ENCODE measurements at regions not wholly inside any gene's neighbourhood (a gene's known extent, or its start where the extent isn't known, plus 50 kb on each side); places are given as distances from the start of the nearest gene placed in this dataset.
"Not testable (repeated sequence)": the region's sequence is repeated elsewhere in the genome, so short reads cannot be mapped to it uniquely, and the experiment has no call there.

DNA sequence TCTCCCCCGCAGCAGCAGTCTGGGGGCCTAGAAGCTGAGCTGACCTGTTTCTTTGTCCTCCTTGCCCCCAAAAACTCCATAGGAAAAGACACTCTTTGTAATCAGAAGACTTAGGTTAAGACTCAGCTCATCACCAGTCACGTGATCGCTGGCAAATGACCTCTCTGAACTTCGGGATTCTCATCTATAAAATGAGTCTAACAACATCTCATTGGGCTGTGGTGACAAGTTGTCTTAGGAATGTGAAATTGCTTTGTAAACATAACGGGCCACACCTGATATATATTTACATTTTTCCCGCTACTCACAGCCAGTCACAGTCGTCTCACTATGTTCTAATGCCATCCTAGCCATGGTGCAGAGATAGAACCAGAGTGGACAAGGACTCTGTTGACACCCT, 86.0 kb upstream of the LHX1 start:
- no peak for DNase-seq (ENCODE audit: low spot score in 2 of 2)
- intact Hi-C loops (cut with DNase I; ENCODE audit: low total_unique reads) = no loop called here
- TF ChIP-seq, protein P1, sequence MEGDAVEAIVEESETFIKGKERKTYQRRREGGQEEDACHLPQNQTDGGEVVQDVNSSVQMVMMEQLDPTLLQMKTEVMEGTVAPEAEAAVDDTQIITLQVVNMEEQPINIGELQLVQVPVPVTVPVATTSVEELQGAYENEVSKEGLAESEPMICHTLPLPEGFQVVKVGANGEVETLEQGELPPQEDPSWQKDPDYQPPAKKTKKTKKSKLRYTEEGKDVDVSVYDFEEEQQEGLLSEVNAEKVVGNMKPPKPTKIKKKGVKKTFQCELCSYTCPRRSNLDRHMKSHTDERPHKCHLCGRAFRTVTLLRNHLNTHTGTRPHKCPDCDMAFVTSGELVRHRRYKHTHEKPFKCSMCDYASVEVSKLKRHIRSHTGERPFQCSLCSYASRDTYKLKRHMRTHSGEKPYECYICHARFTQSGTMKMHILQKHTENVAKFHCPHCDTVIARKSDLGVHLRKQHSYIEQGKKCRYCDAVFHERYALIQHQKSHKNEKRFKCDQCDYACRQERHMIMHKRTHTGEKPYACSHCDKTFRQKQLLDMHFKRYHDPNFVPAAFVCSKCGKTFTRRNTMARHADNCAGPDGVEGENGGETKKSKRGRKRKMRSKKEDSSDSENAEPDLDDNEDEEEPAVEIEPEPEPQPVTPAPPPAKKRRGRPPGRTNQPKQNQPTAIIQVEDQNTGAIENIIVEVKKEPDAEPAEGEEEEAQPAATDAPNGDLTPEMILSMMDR (IDR thresholded peaks at IDR 0.05) = no peak
- TF ChIP-seq POLR2A (IDR thresholded peaks at IDR 0.05) = no peak
- H3K4me3 ChIP-seq (ENCODE audit: low read depth, poor library complexity, severe bottlenecking) = no peak overlapping the region
- WGBS, 2 donors = 67 to 72% methylated on average over 7 of the region's 7 CpGs

DNA sequence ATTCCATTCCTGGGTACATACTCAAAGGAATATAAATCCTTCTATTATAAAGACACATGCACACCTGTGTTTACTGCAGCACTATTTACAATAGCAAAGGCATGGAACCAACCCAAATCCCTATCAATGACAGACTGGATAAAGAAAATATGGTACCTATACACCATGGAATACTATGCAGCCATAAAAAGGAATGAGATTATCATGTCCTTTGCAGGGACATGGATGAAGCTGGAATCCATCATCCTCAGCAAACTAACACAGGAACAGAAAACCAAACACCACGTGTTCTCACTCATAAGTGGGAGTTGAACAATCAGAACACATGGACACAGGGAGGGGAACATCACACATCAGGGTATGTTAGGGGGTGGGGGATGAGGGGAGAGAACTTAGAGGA, 84.8 kb upstream of the LHX1 start:
- H3K4me3 ChIP-seq (ENCODE audit: low read depth, poor library complexity, severe bottlenecking); intact Hi-C loops (cut with DNase I; ENCODE audit: low total_unique reads); DNase-seq (ENCODE audit: low spot score in 2 of 2): not testable (repeated sequence)
- 82 to 83% methylated on average over 1 of the region's 1 CpG for WGBS, 2 donors

DNA sequence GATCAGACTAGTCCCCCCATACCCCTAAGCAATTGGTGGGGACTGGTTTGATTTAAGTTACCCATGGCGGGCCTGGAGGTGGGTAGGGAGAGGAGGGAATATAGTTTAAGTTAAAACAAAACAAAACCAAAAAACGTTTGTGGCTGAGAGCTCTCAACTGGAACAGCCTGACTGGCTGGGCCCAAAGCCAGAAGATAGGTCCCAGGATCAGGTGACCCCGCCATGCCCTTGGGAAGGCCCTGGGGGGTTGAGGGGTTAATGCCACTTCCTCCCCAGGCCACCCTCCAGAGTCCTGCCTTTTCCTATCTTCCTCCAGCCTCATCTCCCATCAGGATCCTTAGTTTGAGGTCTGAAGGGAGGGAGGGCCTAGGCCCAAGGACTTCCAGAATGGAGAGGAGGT, 82.3 kb upstream of the LHX1 start:
- H3K4me3 ChIP-seq (ENCODE audit: low read depth, poor library complexity, severe bottlenecking) = no peak overlapping the region
- 48 to 52% methylated on average over 3 of the region's 3 CpGs for WGBS, 2 donors
- no peak for DNase-seq (ENCODE audit: low spot score in 2 of 2)
- intact Hi-C loops (cut with DNase I; ENCODE audit: low total_unique reads) = no loop called here
- TF ChIP-seq, protein P1 (IDR thresholded peaks at IDR 0.05) = no peak
- TF ChIP-seq POLR2A (IDR thresholded peaks at IDR 0.05) = no peak

DNA sequence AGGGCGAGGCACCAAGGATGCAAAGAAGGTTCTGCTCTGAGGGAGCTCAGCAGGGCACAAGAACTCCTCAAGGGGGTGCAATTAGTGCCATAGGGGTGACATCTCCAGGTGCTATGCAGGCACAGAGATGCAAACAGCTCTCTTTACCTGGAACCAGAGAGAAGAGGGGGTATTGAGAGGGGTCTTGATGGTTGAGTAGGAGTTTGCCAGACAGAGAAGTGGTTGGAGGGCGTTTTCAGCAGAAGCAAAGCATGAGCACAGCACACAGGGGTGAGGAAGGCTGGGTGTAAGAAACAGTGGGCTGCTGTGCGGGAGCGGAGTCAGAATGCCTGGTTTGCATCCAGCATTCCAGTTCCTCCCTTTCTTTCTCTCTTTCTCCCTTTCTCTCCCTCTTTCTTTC, 81.8 kb upstream of the LHX1 start:
- no peak for DNase-seq (ENCODE audit: low spot score in 2 of 2)
- intact Hi-C loops (cut with DNase I; ENCODE audit: low total_unique reads) = no loop called here
- H3K4me3 ChIP-seq (ENCODE audit: low read depth, poor library complexity, severe bottlenecking) = no peak overlapping the region
- no peak for TF ChIP-seq POLR2A (IDR thresholded peaks at IDR 0.05)
- TF ChIP-seq, protein P1 (IDR thresholded peaks at IDR 0.05) = no peak
- 83 to 87% methylated on average over 4 of the region's 4 CpGs for WGBS, 2 donors

DNA sequence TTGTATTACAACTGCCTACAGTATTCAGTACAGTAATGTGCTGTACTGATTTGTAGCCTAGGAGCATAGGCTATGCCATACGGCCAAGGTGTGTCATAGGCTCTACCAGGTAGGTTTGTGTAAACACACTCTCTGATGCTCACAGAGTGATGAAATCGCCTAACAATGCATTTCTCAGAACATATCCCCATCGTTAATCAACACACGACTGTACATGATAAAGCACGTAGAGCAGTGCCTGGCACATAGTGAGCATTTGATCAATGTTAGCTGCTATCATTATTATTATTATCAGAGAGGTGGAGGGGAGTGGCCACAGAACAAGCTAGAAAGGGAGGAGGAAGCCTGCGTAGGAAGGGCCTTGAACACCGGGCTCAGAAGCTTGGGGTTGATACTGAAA, 81.1 kb upstream of the LHX1 start:
- 39 to 57% methylated on average over 7 of the region's 7 CpGs for WGBS, 2 donors
- DNase-seq (ENCODE audit: low spot score in 2 of 2) = no peak

DNA sequence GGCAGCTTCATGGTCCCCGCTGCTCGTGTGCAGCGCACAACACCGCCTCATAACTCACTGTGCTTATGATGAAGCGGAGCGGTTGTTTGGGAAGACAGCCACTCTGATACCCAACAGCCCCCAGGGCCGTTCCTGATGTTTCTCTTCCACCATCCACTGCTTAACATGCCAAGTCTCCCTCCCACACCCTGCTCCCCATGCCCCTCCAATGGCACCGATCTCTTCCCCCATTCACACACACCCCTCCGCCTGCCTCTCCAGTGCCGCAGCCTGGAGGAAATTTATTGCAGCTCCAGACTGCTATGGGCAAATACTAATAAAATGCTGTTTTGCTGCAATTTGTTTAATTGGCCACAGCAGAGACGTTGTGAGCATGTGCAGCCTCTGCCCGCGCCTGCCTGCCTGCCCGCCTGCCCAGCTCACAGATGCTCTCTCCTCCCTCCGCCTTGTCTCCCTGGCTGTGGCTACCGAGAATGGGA, 80.3 kb upstream of the LHX1 start:
- intact Hi-C loops (cut with DNase I; ENCODE audit: low total_unique reads) = no loop called here
- TF ChIP-seq, protein P1 (IDR thresholded peaks at IDR 0.05) = no peak
- no peak for TF ChIP-seq POLR2A (IDR thresholded peaks at IDR 0.05)
- no peak for DNase-seq (ENCODE audit: low spot score in 2 of 2)
- H3K4me3 ChIP-seq (ENCODE audit: low read depth, poor library complexity, severe bottlenecking) = no peak overlapping the region
- 29 to 35% methylated on average over 12 to 16 of the region's 16 CpGs for WGBS, 2 donors

More for the DNA sequence above, 81.1 kb upstream of the LHX1 start:
- intact Hi-C loops (cut with DNase I; ENCODE audit: low total_unique reads) = no loop called here
- no peak overlapping the region for H3K4me3 ChIP-seq (ENCODE audit: low read depth, poor library complexity, severe bottlenecking)
- TF ChIP-seq POLR2A (IDR thresholded peaks at IDR 0.05) = no peak
- TF ChIP-seq, protein P1 (IDR thresholded peaks at IDR 0.05) = no peak
